H1 (cell line): ENCODE measurements at regions not wholly inside any gene's neighbourhood (a gene's known extent, or its start where the extent isn't known, plus 50 kb on each side); places are given as distances from the start of the nearest gene placed in this dataset.

Experiments
- CTCF ChIA-PET: fragments of 300-600 bp; sonication (Branson Sonifier 250); formaldehyde crosslinking; loops from one replicate; lab custom pipeline; 2021; ENCODE audit not compliant: partially characterized antibody; lab: Charles Lee
- POLR2A ChIA-PET: fragments of 300-600 bp; sonication (Branson Sonifier 250); formaldehyde crosslinking; loops from one replicate; lab custom pipeline; 2021; ENCODE audit warnings: inconsistent platforms; ENCODE audit not compliant: partially characterized antibody; lab: Charles Lee
- DNase-seq, 2 experiments: peaks; one replicate each; pipeline versions ENCODE4 v3.0.0 to v3.0.0-alpha.2; 2010 to 2022; ENCODE audit warnings: low spot score in 2 of 2, low read depth in 1 of 2, mixed read lengths in 1 of 2
- FAIRE-seq: peaks from 2 replicates; lab custom pipeline; 2011; peaks lifted over from hg19 to GRCh38; lab: Jason Lieb, UNC
- H2AFZ ChIP-seq: 2 replicates; pipeline ENCODE4 v1.8.1; 2012; ENCODE audit warnings: low read length, inconsistent platforms
- H2AK5ac ChIP-seq: 2 replicates; pipeline ENCODE4 v1.6.1; 2013; ENCODE audit warnings: low read depth, low read length
- H2BK120ac ChIP-seq: replicated peaks from 2 replicates; pipeline ENCODE3; 2013; ENCODE audit warnings: low read depth, low read length, inconsistent platforms
- H2BK12ac ChIP-seq: 2 replicates; pipeline ENCODE4 v1.6.1; 2013; ENCODE audit warnings: low read depth, low read length
- H2BK15ac ChIP-seq: 2 replicates; pipeline ENCODE4 v1.6.1; 2013; ENCODE audit warnings: low read length
- H2BK20ac ChIP-seq: 2 replicates; pipeline ENCODE4 v1.6.1; 2013; ENCODE audit warnings: low read length
- H2BK5ac ChIP-seq: 2 replicates; pipeline ENCODE4 v1.6.1; 2013; ENCODE audit warnings: low read depth, low read length
- H3K14ac ChIP-seq: 2 replicates; pipeline ENCODE4 v1.6.1; 2013; ENCODE audit warnings: inconsistent platforms; ENCODE audit not compliant: insufficient read length
- H3K18ac ChIP-seq: 2 replicates; pipeline ENCODE4 v1.6.1; 2013; ENCODE audit warnings: low read length; ENCODE audit errors: extremely low read depth
- H3K23ac ChIP-seq: 2 replicates; pipeline ENCODE4 v1.6.1; 2013; ENCODE audit warnings: inconsistent platforms; ENCODE audit not compliant: insufficient read length
- H3K23me2 ChIP-seq: 2 replicates; pipeline ENCODE4 v1.6.1; 2013; ENCODE audit warnings: low read depth, low read length
- H3K27ac ChIP-seq: 2 replicates; pipeline ENCODE4 v1.6.1; 2011; ENCODE audit warnings: low read depth, low read length, inconsistent platforms
- H3K27me3 ChIP-seq, 4 experiments: replicated peaks in 1 of 4; 1 replicate in 1 of 4; 2 replicates in 3 of 4; pipeline versions ENCODE4 v1.6.1 to v1.8.1; 2011 to 2013; ENCODE audit warnings: low read length in 3 of 4, mild to moderate bottlenecking in 3 of 4, inconsistent platforms in 2 of 4, mixed read lengths in 2 of 4, moderate library complexity in 1 of 4; ENCODE audit not compliant: control insufficient read depth in 3 of 4, insufficient read depth in 3 of 4; ENCODE audit errors: extremely low read depth in 1 of 4
- H3K36me3 ChIP-seq, 4 experiments: 2 replicates each; pipeline versions ENCODE4 v1.6.1 to v1.8.1; 2011 to 2013; ENCODE audit warnings: mild to moderate bottlenecking in 4 of 4, low read length in 3 of 4, moderate library complexity in 2 of 4, control low read depth in 1 of 4, inconsistent platforms in 1 of 4; ENCODE audit not compliant: insufficient read depth in 4 of 4, control insufficient read depth in 2 of 4
- H3K4ac ChIP-seq: replicated peaks from 2 replicates; pipeline ENCODE3; 2013; ENCODE audit warnings: low read length, low read depth, mixed read lengths, inconsistent platforms; ENCODE audit not compliant: insufficient read length
- H3K4me1 ChIP-seq, 4 experiments: replicated peaks in 1 of 4; 1 replicate in 1 of 4; 2 replicates in 3 of 4; pipeline versions ENCODE4 v1.6.1 to v1.8.1; 2011 to 2013; ENCODE audit warnings: low read length in 3 of 4, inconsistent platforms in 2 of 4, mixed read lengths in 1 of 4; ENCODE audit not compliant: insufficient read depth in 4 of 4, control insufficient read depth in 3 of 4
- H3K4me2 ChIP-seq, 2 experiments: 2 replicates each; pipeline versions ENCODE4 v1.6.1 to v1.8.1; 2011 to 2013; ENCODE audit warnings: low read depth in 2 of 2, low read length in 2 of 2, control low read depth in 1 of 2, inconsistent platforms in 1 of 2, mild to moderate bottlenecking in 1 of 2; ENCODE audit not compliant: insufficient read depth in 1 of 2
- H3K4me3 ChIP-seq, 4 experiments: fragments of 200-600, 300-600 bp in 1 of 4; sonication (generic), shearing (Covaris generic), sonication (Bioruptor Twin) in 1 of 4; 2 replicates each; pipeline versions ENCODE4 v1.5.1 to v1.8.1; 2011 to 2016; ENCODE audit warnings: low read length in 4 of 4, low read depth in 3 of 4, control low read depth in 2 of 4, inconsistent platforms in 2 of 4, mild to moderate bottlenecking in 2 of 4, mixed read lengths in 1 of 4, moderate library complexity in 1 of 4; ENCODE audit not compliant: insufficient read depth in 2 of 4; ENCODE audit errors: extremely low read depth in 1 of 4
- H3K56ac ChIP-seq: replicated peaks from 2 replicates; pipeline ENCODE3; 2013; ENCODE audit warnings: low read depth, mild to moderate bottlenecking, mixed read lengths, low read length, inconsistent platforms; ENCODE audit not compliant: insufficient read length
- H3K79me1 ChIP-seq: 2 replicates; pipeline ENCODE4 v1.6.1; 2013; ENCODE audit warnings: low read depth, low read length, control low read depth
- H3K79me2 ChIP-seq, 2 experiments: 2 replicates each; pipeline versions ENCODE4 v1.6.1 to v1.8.1; 2012 to 2013; ENCODE audit warnings: low read length in 2 of 2, mild to moderate bottlenecking in 2 of 2, inconsistent platforms in 1 of 2; ENCODE audit not compliant: insufficient read depth in 2 of 2, control insufficient read depth in 1 of 2
- H3K9ac ChIP-seq, 4 experiments: replicated peaks in 1 of 4; 1 replicate in 1 of 4; 2 replicates in 3 of 4; pipeline versions ENCODE4 v1.6.1 to v1.8.1; 2011 to 2013; ENCODE audit warnings: low read depth in 3 of 4, low read length in 3 of 4, control low read depth in 2 of 4, mild to moderate bottlenecking in 2 of 4, moderate library complexity in 2 of 4, inconsistent platforms in 1 of 4; ENCODE audit errors: extremely low read depth in 1 of 4
- H3K9me3 ChIP-seq, 2 experiments: 2 replicates each; pipeline versions ENCODE4 v1.6.1 to v1.8.1; 2012 to 2013; ENCODE audit warnings: mild to moderate bottlenecking in 2 of 2, moderate library complexity in 2 of 2, control low read depth in 1 of 2, inconsistent platforms in 1 of 2, low read depth in 1 of 2, low read length in 1 of 2, mixed read lengths in 1 of 2; ENCODE audit not compliant: insufficient read depth in 2 of 2
- H4K20me1 ChIP-seq, 2 experiments: replicated peaks in 1 of 2; 2 replicates each; pipeline versions ENCODE3 to v1.8.1; 2011 to 2013; ENCODE audit warnings: inconsistent platforms in 2 of 2, low read length in 2 of 2, mild to moderate bottlenecking in 1 of 2; ENCODE audit not compliant: insufficient read depth in 2 of 2, control insufficient read depth in 1 of 2
- H4K5ac ChIP-seq: 2 replicates; pipeline ENCODE4 v1.6.1; 2013; ENCODE audit warnings: low read length, low read depth, mixed read lengths, inconsistent platforms; ENCODE audit not compliant: insufficient read length
- H4K8ac ChIP-seq: 2 replicates; pipeline ENCODE4 v1.8.0; 2013; ENCODE audit warnings: mild to moderate bottlenecking, moderate library complexity, low read length, inconsistent platforms; ENCODE audit not compliant: insufficient read depth; ENCODE audit errors: extremely low read depth
- H4K91ac ChIP-seq: replicated peaks from 2 replicates; pipeline ENCODE3; 2013; ENCODE audit warnings: low read length, mixed read lengths, inconsistent platforms; ENCODE audit not compliant: insufficient read length
- BCL11A ChIP-seq, 2 experiments: IDR thresholded peaks; one replicate each; pipeline ENCODE4 v1.6.1; 2011; ENCODE audit warnings: low read depth in 2 of 2, low read length in 2 of 2, mild to moderate bottlenecking in 2 of 2
- CHD1 ChIP-seq: IDR thresholded peaks from 2 replicates; pipeline ENCODE4 v1.6.1; 2012; ENCODE audit warnings: low read depth, low read length, improper control_type of control experiment
- CREB1 ChIP-seq: IDR thresholded peaks from 2 replicates; pipeline ENCODE4 v1.6.1; 2012; ENCODE audit warnings: inconsistent platforms
- EZH2 ChIP-seq: fragments of 200-600 bp; sonication (generic); IDR thresholded peaks from 2 replicates; pipeline ENCODE4 v1.7.1; 2012; ENCODE audit warnings: low read depth, mild to moderate bottlenecking, moderate library complexity, low read length, inconsistent platforms; ENCODE audit not compliant: severe bottlenecking
- HDAC2 ChIP-seq, 2 experiments: fragments of 300-600 bp in 1 of 2; sonication (generic) in 1 of 2; IDR thresholded peaks; 2 replicates each; pipeline ENCODE4 v1.6.1; 2011 to 2012; ENCODE audit warnings: low read depth in 2 of 2, low read length in 2 of 2, mild to moderate bottlenecking in 2 of 2, moderate library complexity in 2 of 2, borderline replicate concordance in 1 of 2, inconsistent platforms in 1 of 2
- JUND ChIP-seq: IDR thresholded peaks from 2 replicates; pipeline ENCODE4 v1.6.1; 2011; ENCODE audit warnings: mild to moderate bottlenecking, improper control_type of control experiment, low read length
- KDM5A ChIP-seq: fragments of 200-600 bp; IDR thresholded peaks from 2 replicates; pipeline ENCODE4 v1.7.1; 2012; ENCODE audit warnings: mild to moderate bottlenecking, low read length, inconsistent platforms, mixed read lengths
- NANOG ChIP-seq: IDR thresholded peaks from 2 replicates; pipeline ENCODE4 v1.6.1; 2011; ENCODE audit warnings: low read length, low read depth, mild to moderate bottlenecking, inconsistent platforms; ENCODE audit not compliant: insufficient read depth, poor library complexity, severe bottlenecking
- PHF8 ChIP-seq: fragments of 200-600 bp; sonication (generic); conservative IDR thresholded peaks from 2 replicates; pipeline ENCODE4 v1.7.1; 2012; ENCODE audit warnings: low read depth, mild to moderate bottlenecking, inconsistent platforms, low read length, moderate library complexity
- RBBP5 ChIP-seq: IDR thresholded peaks from 2 replicates; pipeline ENCODE4 v1.7.1; 2012; ENCODE audit warnings: low read depth, mild to moderate bottlenecking, inconsistent platforms, low read length, moderate library complexity, borderline replicate concordance
- RNF2 ChIP-seq: fragments of 200-900, 300-1000 bp; sonication (generic); IDR thresholded peaks from 2 replicates; pipeline ENCODE4 v1.7.1; 2016; ENCODE audit warnings: borderline replicate concordance, low read depth, mild to moderate bottlenecking, antibody characterized with exemption, low read length; ENCODE audit not compliant: poor library complexity, severe bottlenecking; ENCODE audit errors: missing control alignments
- SP4 ChIP-seq: IDR thresholded peaks from 2 replicates; pipeline ENCODE4 v1.6.1; 2012; ENCODE audit warnings: low read length, inconsistent platforms
- USF2 ChIP-seq: IDR thresholded peaks from 2 replicates; pipeline ENCODE4 v1.6.1; 2011; ENCODE audit warnings: low read length, improper control_type of control experiment
- WGBS, 2 experiments: shearing (Covaris generic) in 1 of 2; methylation state at CpG; one replicate each; pipeline versions ENCODE4 v1.1.6 to v1.1.7; 2013 to 2015; ENCODE audit warnings: low lambda C conversion rate in 2 of 2, mixed read lengths in 2 of 2, inconsistent platforms in 1 of 2, low coverage in 1 of 2, missing lambda C conversion rate in 1 of 2; ENCODE audit not compliant: insufficient replicate concordance in 2 of 2, insufficient coverage in 1 of 2, insufficient read length in 1 of 2; ENCODE audit errors: extremely low coverage in 1 of 2, missing lambda C conversion rate in 1 of 2; 5-methylcytosine and 5-hydroxymethylcytosine counted together

GRCh38 chr13:109355875-109356434, 430.4 kb downstream of the IRS2 start:
- H3K27me3 ChIP-seq: no peaks in the 10 kb centered on the region
- no peaks in the 10 kb centered on the region for H3K79me1 ChIP-seq
- no peak overlapping the region for H3K4me2 ChIP-seq
- ChIA-PET POLR2A (no interaction called here), CTCF (no interaction called here)
- H4K20me1 ChIP-seq: no peaks in the 10 kb centered on the region
- no peak overlapping the region for H4K8ac ChIP-seq
- H3K23me2 ChIP-seq: no peaks in the 10 kb centered on the region
- no peak for DNase-seq
- no peak overlapping the region for H2AK5ac ChIP-seq
- no peak overlapping the region for H3K56ac ChIP-seq
- no peak overlapping the region for H3K18ac ChIP-seq
- no peak overlapping the region for H3K4ac ChIP-seq
- H4K5ac ChIP-seq: no peak overlapping the region
- WGBS, 2 experiments: 95% methylated on average over 21 of the region's 21 CpGs; no CpG with 5 or more reads in 1 of the 2 experiments
- no peak overlapping the region for H2BK12ac ChIP-seq
- H3K14ac ChIP-seq: no peak overlapping the region
- 0 out of 2 replicates have a peak overlapping the region, but pooled peaks have one; percentile 36 for H2AFZ ChIP-seq
- no peak for FAIRE-seq
- peaks cover 0 to 8% (median 3%) of the 10 kb centered on the region in 4 experiments; a peak in 2 of 7 replicates for H3K4me1 ChIP-seq
- no peak overlapping the region for H3K4me3 ChIP-seq
- H3K36me3 ChIP-seq: no peaks in the 10 kb centered on the region
- no peaks in the 10 kb centered on the region for H3K79me2 ChIP-seq
- no peaks in the 10 kb centered on the region for H3K9me3 ChIP-seq
- no peak overlapping the region for H4K91ac ChIP-seq
- H3K23ac ChIP-seq: no peak overlapping the region
- H2BK120ac ChIP-seq: no peak overlapping the region
- H3K27ac ChIP-seq: no peak overlapping the region
- H2BK20ac ChIP-seq: no peak overlapping the region
- no peak overlapping the region for H3K9ac ChIP-seq
- H2BK15ac ChIP-seq: no peak overlapping the region
- no peak overlapping the region for H2BK5ac ChIP-seq
- no peak for TF ChIP-seq HDAC2 (IDR thresholded peaks at IDR 0.05; ENCODE audit: borderline replicate concordance in 1 of 2, low read depth in 2 of 2, low read length in 2 of 2)
- TF ChIP-seq SP4: no peak
- no peak for TF ChIP-seq EZH2
- no peak for TF ChIP-seq NANOG
- no peak for TF ChIP-seq JUND
- TF ChIP-seq CHD1: no peak
- no peak for TF ChIP-seq KDM5A
- TF ChIP-seq RNF2: no peak
- no peak for TF ChIP-seq CREB1
- TF ChIP-seq USF2: no peak
- no peak for TF ChIP-seq RBBP5
- no peak for TF ChIP-seq PHF8
- TF ChIP-seq BCL11A (IDR thresholded peaks at IDR 0.05; ENCODE audit: low read depth in 2 of 2, low read length in 2 of 2): no peak
